ENCODE measurements at regions not wholly inside any gene's neighbourhood (a gene's known extent, or its start where the extent isn't known, plus 50 kb on each side); places are given as distances from the start of the nearest gene placed in this dataset.

DNA sequence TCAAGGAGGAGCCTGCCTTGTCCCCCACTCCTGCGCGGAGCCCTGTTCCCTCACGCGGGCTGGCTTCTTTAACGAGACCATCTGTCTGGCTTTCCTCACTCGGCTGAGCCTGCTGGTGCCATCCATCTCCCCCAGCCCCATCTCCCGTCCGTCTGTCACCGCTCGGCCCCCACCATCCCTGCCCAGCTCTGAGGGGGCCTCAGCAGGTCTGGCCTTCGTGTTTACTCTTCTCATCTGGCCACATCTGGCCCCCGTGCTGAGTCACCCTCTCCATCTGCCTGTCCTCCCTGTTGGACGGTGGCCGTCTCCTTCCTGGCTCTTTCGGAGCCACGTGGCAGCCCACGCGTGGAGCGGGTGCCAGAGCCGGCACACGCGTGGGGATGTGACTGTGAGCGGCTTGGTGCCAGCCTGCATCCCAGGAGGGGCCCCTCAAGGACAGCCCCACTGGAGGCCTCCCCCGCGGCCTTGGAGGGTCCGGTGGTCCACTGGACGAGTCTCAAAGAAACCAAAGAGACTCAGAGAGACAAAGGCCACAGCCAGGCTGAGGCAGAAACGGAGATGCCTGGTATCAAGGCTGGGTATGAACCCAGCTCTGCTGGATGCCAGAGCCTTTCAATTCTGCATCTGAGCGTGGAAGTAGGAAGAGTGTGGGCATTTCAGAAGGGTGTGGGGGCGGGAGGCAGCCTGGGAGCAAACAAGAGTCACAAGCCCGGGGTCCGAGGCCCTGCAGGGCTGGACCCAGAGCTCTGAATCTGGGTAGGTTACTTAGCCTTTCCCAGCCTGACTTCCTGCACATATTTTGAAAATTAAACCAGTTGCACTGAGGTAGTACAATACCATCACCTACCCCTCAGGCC, 76.7 kb upstream of the UNC5A start:
- no peak for TF ChIP-seq NFRKB (IDR thresholded peaks at IDR 0.05)
- no peak for TF ChIP-seq CTBP1 (IDR thresholded peaks at IDR 0.05; ENCODE audit: borderline replicate concordance)
- TF ChIP-seq FOXM1 (IDR thresholded peaks at IDR 0.05; ENCODE audit: borderline replicate concordance): no peak
- TF ChIP-seq BHLHE40 (IDR thresholded peaks at IDR 0.05; ENCODE audit: borderline replicate concordance): no peak
- no peak for TF ChIP-seq SP1 (IDR thresholded peaks at IDR 0.05)
- TF ChIP-seq HDGF (IDR thresholded peaks at IDR 0.05; ENCODE audit: borderline replicate concordance): no peak
- TF ChIP-seq SUZ12 (IDR thresholded peaks at IDR 0.05): no peak
- no peak for TF ChIP-seq FOXA1 (IDR thresholded peaks at IDR 0.05)
- TF ChIP-seq ELF4 (IDR thresholded peaks at IDR 0.05): no peak

All from HEK293T (cell line).